H9 (cell line): ENCODE measurements at regions not wholly inside any gene's neighbourhood (a gene's known extent, or its start where the extent isn't known, plus 50 kb on each side); places are given as distances from the start of the nearest gene placed in this dataset.

Source experiments
- DNase-seq: peaks from one replicate; pipeline ENCODE4 v3.0.0-alpha.2; 2017
- H2AFZ ChIP-seq: one replicate; pipeline ENCODE4 v1.6.1; 2013; ENCODE audit warnings: mild to moderate bottlenecking, low read length, control low read depth, moderate library complexity
- H2AK5ac ChIP-seq: 2 replicates; pipeline ENCODE4 v1.6.1; 2013; ENCODE audit warnings: low read length, control low read depth, mixed read lengths; ENCODE audit not compliant: insufficient read length
- H2BK120ac ChIP-seq: one replicate; pipeline ENCODE4 v1.6.1; 2013; ENCODE audit warnings: low read depth, mild to moderate bottlenecking, low read length, control low read depth, inconsistent platforms; ENCODE audit not compliant: poor library complexity, severe bottlenecking
- H2BK12ac ChIP-seq: 2 replicates; pipeline ENCODE4 v1.6.1; 2013; ENCODE audit warnings: low read length, control low read depth, mixed read lengths, low read depth; ENCODE audit not compliant: insufficient read length
- H2BK15ac ChIP-seq: 2 replicates; pipeline ENCODE4 v1.6.1; 2013; ENCODE audit warnings: low read depth, low read length, control low read depth
- H2BK20ac ChIP-seq: one replicate; pipeline ENCODE4 v1.6.1; 2013; ENCODE audit warnings: low read depth, mild to moderate bottlenecking, low read length, control low read depth, inconsistent platforms; ENCODE audit not compliant: poor library complexity, severe bottlenecking
- H2BK5ac ChIP-seq: 2 replicates; pipeline ENCODE4 v1.6.1; 2013; ENCODE audit warnings: low read length, control low read depth, mixed read lengths; ENCODE audit not compliant: insufficient read length
- H3K14ac ChIP-seq: 2 replicates; pipeline ENCODE4 v1.6.1; 2013; ENCODE audit warnings: low read length, control low read depth; ENCODE audit not compliant: insufficient read depth
- H3K18ac ChIP-seq: 2 replicates; pipeline ENCODE4 v1.6.1; 2013; ENCODE audit warnings: low read depth, mild to moderate bottlenecking, mixed read lengths, low read length, control low read depth; ENCODE audit not compliant: insufficient read length
- H3K23ac ChIP-seq: 2 replicates; pipeline ENCODE4 v1.6.1; 2013; ENCODE audit warnings: low read length, control low read depth, mixed read lengths, low read depth; ENCODE audit not compliant: insufficient read length
- H3K23me2 ChIP-seq: 2 replicates; pipeline ENCODE4 v1.6.1; 2013; ENCODE audit warnings: low read depth, mild to moderate bottlenecking, mixed read lengths, low read length, control low read depth; ENCODE audit not compliant: insufficient read length, poor library complexity, severe bottlenecking
- H3K27ac ChIP-seq: 2 replicates; pipeline ENCODE4 v1.5.1; 2013; ENCODE audit warnings: low read length, control low read depth, mixed read lengths, low read depth; ENCODE audit not compliant: insufficient read length
- H3K27me3 ChIP-seq: 2 replicates; pipeline ENCODE4 v1.6.1; 2013; ENCODE audit warnings: low read length, control low read depth, inconsistent platforms; ENCODE audit not compliant: insufficient read depth
- H3K4ac ChIP-seq: 2 replicates; pipeline ENCODE4 v1.6.1; 2013; ENCODE audit warnings: low read depth, mild to moderate bottlenecking, control low read depth, inconsistent platforms, low read length, moderate library complexity
- H3K4me1 ChIP-seq: 2 replicates; pipeline ENCODE4 v1.6.1; 2013; ENCODE audit warnings: low read length, control low read depth, inconsistent platforms; ENCODE audit not compliant: insufficient read depth
- H3K4me2 ChIP-seq: 2 replicates; pipeline ENCODE4 v1.6.1; 2013; ENCODE audit warnings: low read length, control low read depth, mixed read lengths; ENCODE audit not compliant: insufficient read length, insufficient read depth
- H3K56ac ChIP-seq: 2 replicates; pipeline ENCODE4 v1.6.1; 2013; ENCODE audit warnings: low read depth, mild to moderate bottlenecking, mixed read lengths, low read length, control low read depth; ENCODE audit not compliant: insufficient read length
- H3K79me1 ChIP-seq: 2 replicates; pipeline ENCODE4 v1.6.1; 2013; ENCODE audit warnings: low read depth, mild to moderate bottlenecking, moderate library complexity, low read length, control low read depth, inconsistent platforms; ENCODE audit not compliant: insufficient read depth, poor library complexity, severe bottlenecking
- H3K79me2 ChIP-seq: 2 replicates; pipeline ENCODE4 v1.6.1; 2013; ENCODE audit warnings: low read length, control low read depth, inconsistent platforms; ENCODE audit not compliant: insufficient read depth
- H3K9ac ChIP-seq: 2 replicates; pipeline ENCODE4 v1.6.1; 2013; ENCODE audit warnings: low read length, control low read depth, mixed read lengths; ENCODE audit not compliant: insufficient read length; ENCODE audit errors: extremely low read depth
- H3K9me3 ChIP-seq: one replicate; pipeline ENCODE4 v1.6.1; 2013; ENCODE audit warnings: low read depth, low read length, inconsistent platforms; ENCODE audit not compliant: control insufficient read depth
- H3T11ph ChIP-seq: one replicate; pipeline ENCODE4 v1.6.1; 2013; ENCODE audit warnings: mild to moderate bottlenecking, low read length, control low read depth, inconsistent platforms
- H4K20me1 ChIP-seq: one replicate; pipeline ENCODE4 v1.6.1; 2013; ENCODE audit not compliant: control insufficient read depth, insufficient read length, insufficient read depth
- H4K5ac ChIP-seq: 2 replicates; pipeline ENCODE4 v1.6.1; 2013; ENCODE audit warnings: low read depth, mild to moderate bottlenecking, mixed read lengths, low read length, control low read depth; ENCODE audit not compliant: insufficient read length
- H4K8ac ChIP-seq: replicated peaks from 2 replicates; pipeline ENCODE4 v1.6.1; 2013; ENCODE audit warnings: low read length, control low read depth, mixed read lengths, low read depth; ENCODE audit not compliant: insufficient read length
- H4K91ac ChIP-seq: 2 replicates; pipeline ENCODE4 v1.6.1; 2013; ENCODE audit warnings: low read depth, mild to moderate bottlenecking, moderate library complexity, mixed read lengths, low read length, control low read depth; ENCODE audit not compliant: insufficient read length
- H3K27ac Mint-ChIP-seq, 3 experiments: 2 replicates in 2 of 3; 3 replicates in 1 of 3; pipeline ENCODE4 v1.8.0; 2020 to 2021; ENCODE audit warnings: mixed read lengths in 3 of 3, mild to moderate bottlenecking in 1 of 3, moderate library complexity in 1 of 3
- H3K27me3 Mint-ChIP-seq: 2 replicates; pipeline ENCODE4 v1.8.0; 2021; ENCODE audit warnings: low read depth, mild to moderate bottlenecking, moderate library complexity, mixed read lengths
- H3K36me3 Mint-ChIP-seq, 3 experiments: 2 replicates in 2 of 3; 3 replicates in 1 of 3; pipeline ENCODE4 v1.8.0; 2020 to 2021; ENCODE audit warnings: low read depth in 3 of 3, mixed read lengths in 3 of 3; ENCODE audit not compliant: insufficient read depth in 1 of 3
- H3K4me1 Mint-ChIP-seq, 2 experiments: 2 replicates each; pipeline ENCODE4 v1.8.0; 2020; ENCODE audit warnings: mixed read lengths in 2 of 2
- H3K4me3 Mint-ChIP-seq, 2 experiments: 2 replicates in 1 of 2; 3 replicates in 1 of 2; pipeline ENCODE4 v1.8.0; 2020 to 2021; ENCODE audit warnings: mild to moderate bottlenecking in 2 of 2, mixed read lengths in 2 of 2, moderate library complexity in 1 of 2
- H3K9me3 Mint-ChIP-seq, 2 experiments: 2 replicates in 1 of 2; 3 replicates in 1 of 2; pipeline ENCODE4 v1.8.0; 2020; ENCODE audit warnings: mild to moderate bottlenecking in 2 of 2, mixed read lengths in 2 of 2, moderate library complexity in 1 of 2
- WGBS: extraction: QIAGEN DNeasy Blood & Tissue Kit; methylation state at CpG from one replicate; pipeline ENCODE4 v1.1.7; 2013; ENCODE audit warnings: missing lambda C conversion rate, low lambda C conversion rate, mixed read lengths; ENCODE audit not compliant: insufficient read length; ENCODE audit errors: extremely low coverage; 5-methylcytosine and 5-hydroxymethylcytosine counted together
- TF ChIP-seq, protein P1 (sequence below): fragments of 200-600 bp; sonication (generic); conservative IDR thresholded peaks from 3 replicates; pipeline ENCODE4 v1.8.0; 2021; ENCODE audit warnings: antibody characterized with exemption, mild to moderate bottlenecking

DNA sequence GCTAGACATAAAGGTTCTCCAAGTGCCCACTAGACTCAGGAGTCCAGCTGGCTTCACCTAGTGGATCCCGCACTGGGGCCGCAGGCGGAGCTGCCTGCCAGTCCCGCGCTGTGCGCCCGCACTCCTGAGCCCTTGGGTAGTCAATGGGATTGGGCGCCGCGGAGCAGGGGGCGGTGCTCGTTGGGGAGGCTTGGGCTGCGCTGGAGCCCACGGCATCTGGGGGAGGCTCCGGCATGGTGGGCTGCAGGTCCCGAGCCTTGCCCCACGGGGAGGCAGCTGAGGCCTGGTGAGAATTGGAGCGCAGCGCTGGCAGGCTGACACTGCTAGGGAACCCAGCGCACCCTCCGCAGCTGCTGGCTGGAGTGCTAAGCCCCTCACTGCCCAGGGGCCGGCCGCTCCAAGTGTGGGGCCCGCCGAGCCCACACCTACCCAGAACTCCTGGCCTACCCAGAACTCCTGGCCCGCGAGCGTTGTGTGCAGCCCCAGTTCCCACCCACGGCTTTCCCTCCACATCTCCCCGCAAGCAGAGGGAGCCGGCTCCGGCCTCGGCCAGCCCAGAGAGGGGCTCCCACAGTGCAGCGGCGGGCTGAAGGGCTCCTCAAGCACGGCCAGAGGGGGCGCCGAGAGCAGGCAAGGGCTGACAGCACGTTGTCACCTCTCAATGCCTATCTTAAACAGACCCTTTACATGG is 260.7 kb upstream of the DMRT1 start:
- Histone ChIP-seq H3K23me2 (no peaks in the 10 kb centered on the region), H3K56ac (no peak overlapping the region), H3K4me1 (no peaks in the 10 kb centered on the region), H2BK5ac (no peak overlapping the region), H4K20me1 (no peaks in the 10 kb centered on the region), H4K91ac (no peak overlapping the region), H4K5ac (no peak overlapping the region), H4K8ac (no peak overlapping the region), H3K18ac (no peak overlapping the region), H2AK5ac (no peak overlapping the region), H3K27me3 (no peaks in the 10 kb centered on the region), H3K4ac (no peak overlapping the region), H3K9ac (no peak overlapping the region), H3T11ph (no peak overlapping the region), H2BK20ac (no peak overlapping the region), H2AFZ (no peak overlapping the region), H3K79me2 (no peaks in the 10 kb centered on the region), H3K23ac (no peak overlapping the region), H3K27ac (no peak overlapping the region), H3K9me3 (peaks cover 10% of the 10 kb centered on the region), H3K79me1 (no peaks in the 10 kb centered on the region), H3K4me2 (no peak overlapping the region), H2BK12ac (no peak overlapping the region), H2BK15ac (no peak overlapping the region), H3K14ac (no peak overlapping the region), H2BK120ac (no peak overlapping the region)
- H3K9me3 Mint-ChIP-seq = peaks cover 17 to 26% of the 10 kb centered on the region in 2 experiments
- H3K4me1 Mint-ChIP-seq = no peaks in the 10 kb centered on the region
- no peak for DNase-seq
- H3K27ac Mint-ChIP-seq = no peak overlapping the region
- WGBS = no CpG with 5 or more reads among the region's 39 CpGs
- H3K36me3 Mint-ChIP-seq = peaks cover 24 to 30% (median 24%) of the 10 kb centered on the region in 3 experiments
- TF ChIP-seq, protein P1, sequence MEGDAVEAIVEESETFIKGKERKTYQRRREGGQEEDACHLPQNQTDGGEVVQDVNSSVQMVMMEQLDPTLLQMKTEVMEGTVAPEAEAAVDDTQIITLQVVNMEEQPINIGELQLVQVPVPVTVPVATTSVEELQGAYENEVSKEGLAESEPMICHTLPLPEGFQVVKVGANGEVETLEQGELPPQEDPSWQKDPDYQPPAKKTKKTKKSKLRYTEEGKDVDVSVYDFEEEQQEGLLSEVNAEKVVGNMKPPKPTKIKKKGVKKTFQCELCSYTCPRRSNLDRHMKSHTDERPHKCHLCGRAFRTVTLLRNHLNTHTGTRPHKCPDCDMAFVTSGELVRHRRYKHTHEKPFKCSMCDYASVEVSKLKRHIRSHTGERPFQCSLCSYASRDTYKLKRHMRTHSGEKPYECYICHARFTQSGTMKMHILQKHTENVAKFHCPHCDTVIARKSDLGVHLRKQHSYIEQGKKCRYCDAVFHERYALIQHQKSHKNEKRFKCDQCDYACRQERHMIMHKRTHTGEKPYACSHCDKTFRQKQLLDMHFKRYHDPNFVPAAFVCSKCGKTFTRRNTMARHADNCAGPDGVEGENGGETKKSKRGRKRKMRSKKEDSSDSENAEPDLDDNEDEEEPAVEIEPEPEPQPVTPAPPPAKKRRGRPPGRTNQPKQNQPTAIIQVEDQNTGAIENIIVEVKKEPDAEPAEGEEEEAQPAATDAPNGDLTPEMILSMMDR = no peak; the same call in 2 of the 3 replicates
- H3K27me3 Mint-ChIP-seq = no peaks in the 10 kb centered on the region; the same call in 1 of the 2 replicates
- no peak overlapping the region for H3K4me3 Mint-ChIP-seq
